ENCODE measurements at regions not wholly inside any gene's neighbourhood (a gene's known extent, or its start where the extent isn't known, plus 50 kb on each side); places are given as distances from the start of the nearest gene placed in this dataset.

DNA sequence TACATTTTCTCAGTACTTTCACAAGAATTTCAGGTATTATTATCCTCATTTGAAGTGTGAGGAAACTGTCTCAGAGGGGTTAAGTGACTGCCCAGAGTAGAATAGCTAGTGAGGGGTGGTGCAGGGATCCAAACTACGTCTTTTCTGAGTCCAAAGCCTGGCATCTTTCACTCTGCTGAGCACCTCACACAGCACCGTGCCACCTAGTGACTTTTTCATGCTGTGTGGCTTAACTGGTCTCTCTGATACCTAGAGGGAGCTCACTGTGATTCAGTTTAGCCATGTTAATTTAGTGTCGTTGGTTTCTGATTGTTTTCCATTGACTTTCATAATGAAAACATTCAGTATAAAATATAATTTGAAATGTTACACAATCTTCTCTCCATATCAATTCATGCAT, 91.4 kb upstream of the NLGN1 start:
- no peak for TF ChIP-seq JUND (CRISPR knock-in tag; IDR thresholded peaks at IDR 0.05)
- no peak for TF ChIP-seq POLR2AphosphoS5 (IDR thresholded peaks at IDR 0.05; ENCODE audit: low read depth, low read length)

All from HepG2 (cell line).